NCI-H2196 treated with DMSO at 0.1 percent for 48 hours (cell line): ENCODE measurements at regions not wholly inside any gene's neighbourhood (a gene's known extent, or its start where the extent isn't known, plus 50 kb on each side); places are given as distances from the start of the nearest gene placed in this dataset.
"Not testable (repeated sequence)": the region's sequence is repeated elsewhere in the genome, so short reads cannot be mapped to it uniquely, and the experiment has no call there.

ENCODE experiments used
- DNase-seq: peaks from one replicate; lab custom pipeline; 2025; ENCODE audit not compliant: unreplicated experiment; lab: John Stamatoyannopoulos, UW

DNA sequence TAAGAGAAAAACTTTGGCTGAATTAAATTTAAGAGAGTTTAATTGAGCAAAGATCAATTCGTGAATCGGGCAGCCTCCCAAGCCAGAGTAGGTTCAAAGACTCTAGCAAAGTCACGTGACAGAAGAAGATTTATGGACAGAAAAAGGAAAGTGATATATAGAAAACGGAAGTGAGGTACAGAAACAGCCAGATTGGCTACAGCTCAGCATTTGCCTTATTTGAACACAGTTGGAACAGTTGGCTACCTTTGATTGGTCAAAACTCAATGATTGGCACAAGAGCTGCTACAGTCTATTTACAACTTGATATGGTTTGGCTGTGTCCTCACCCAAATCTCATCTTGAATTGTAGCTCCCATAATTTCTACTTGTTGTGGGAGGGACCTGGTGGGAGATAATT lies 102.6 kb downstream of the PLG start:
- no peak for DNase-seq

DNA sequence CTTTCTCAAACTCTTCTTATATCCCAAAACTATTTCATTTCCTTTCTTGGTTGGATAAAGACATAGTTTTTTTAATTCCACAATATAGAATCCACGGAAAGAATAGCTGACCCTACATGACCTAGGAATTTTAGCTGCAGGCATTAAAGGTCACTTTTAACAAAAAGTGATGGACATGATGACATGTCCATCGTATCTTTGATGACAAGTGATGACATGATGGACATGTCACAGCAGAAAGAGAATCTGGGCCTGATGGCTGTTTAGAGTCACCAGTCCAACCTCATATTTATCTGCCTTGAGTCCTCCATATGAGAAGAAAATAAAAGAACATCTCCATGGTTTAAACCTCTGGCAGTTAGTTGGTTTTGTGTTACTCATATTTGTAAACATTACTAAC lies 106.2 kb downstream of the PLG start:
- no peak for DNase-seq

DNA sequence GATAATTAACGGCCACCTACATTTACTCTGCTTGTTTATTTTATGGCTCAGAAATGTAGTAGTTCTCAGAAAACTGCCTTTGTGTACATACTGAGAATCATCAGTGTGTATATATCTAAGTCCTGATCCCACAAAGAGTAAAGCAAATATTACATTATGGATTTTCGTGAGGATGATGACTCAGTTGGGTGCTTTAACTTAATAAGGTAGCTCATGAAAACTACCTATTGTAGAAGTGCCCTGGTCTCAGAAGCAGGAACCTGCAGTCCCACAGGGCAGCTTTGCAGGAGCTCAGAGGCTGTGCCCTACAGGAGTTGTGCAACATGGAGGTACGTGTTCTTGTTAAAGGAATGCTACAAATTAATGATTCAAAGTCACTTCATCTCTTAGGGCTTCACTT lies 108.2 kb downstream of the PLG start:
- DNase-seq: no peak

DNA sequence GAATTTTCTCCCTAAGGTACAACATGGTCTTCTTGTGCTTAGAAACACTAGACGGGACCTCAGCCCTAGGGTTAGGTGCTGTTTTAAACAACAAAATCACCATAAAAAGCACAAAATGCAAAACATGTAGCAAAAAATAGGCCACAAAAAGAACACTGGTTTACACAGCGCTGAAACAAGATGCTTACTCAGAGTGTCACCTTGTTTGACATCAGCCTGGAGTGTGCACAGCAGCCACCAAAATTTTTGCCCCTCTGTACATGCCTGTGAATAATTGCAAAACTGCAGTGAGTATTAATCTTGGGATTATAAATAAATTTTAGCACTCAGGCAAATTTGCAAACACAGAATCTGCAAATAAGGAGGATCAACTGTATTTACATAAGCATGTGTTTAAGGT lies 110.1 kb downstream of the PLG start:
- DNase-seq: no peak

DNA sequence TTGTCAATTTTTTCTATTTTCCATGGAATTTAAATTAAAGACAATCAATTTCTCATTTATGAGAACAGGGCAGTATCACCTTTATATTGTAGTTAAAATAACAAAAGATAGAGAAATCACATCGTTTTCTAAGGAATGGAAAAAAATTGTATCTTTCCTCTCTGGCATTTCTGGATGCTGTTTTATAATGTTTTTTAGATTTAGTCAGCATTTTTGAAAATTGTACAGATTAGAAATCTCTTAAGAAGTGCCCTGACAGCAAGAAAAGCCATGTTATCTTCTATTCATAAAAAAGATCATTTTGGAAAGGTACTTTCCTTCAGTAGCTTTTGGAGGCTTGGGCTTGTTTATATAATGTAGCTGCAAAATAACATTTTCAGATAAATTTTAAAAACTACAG lies 116.9 kb downstream of the PLG start:
- no peak for DNase-seq

DNA sequence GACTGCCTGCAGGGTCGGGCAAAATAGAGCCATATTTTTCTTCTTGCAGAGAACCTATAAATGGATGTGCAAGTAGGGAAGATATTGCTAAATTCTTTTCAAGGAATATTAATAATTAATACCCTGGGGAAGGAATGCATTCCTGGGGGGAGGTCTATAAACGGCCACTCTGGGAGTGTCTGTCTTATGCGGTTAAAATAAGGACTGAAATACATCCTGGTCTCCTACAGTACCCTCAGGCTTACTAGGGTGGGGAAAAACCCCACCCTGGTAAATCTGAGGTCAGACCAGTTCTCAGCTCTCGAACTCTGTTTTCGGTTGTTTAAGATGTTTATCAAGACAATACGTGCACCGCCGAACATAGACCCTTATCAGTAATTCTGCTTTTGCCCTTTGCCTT lies 118.6 kb downstream of the PLG start:
- not testable (repeated sequence) for DNase-seq

DNA sequence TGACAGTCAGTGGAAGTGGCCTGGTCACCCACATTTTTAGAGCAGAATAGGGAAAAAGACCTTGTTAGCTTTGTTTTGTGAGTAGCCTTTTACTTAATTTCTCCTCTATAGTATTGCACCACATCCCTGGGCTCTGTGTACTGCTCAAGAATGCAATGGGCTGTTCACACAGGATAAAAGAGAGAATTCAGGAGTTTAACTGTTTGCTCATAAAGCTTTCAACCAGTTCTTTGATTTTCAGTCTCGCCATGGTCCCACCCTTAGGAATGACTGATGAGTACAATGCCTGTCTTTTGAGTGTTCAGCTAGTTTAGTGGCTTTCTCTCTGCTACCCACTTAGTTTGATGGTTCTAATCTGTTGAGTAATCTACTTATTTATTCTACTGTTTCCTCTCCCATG lies 129.7 kb downstream of the PLG start:
- no peak for DNase-seq

DNA sequence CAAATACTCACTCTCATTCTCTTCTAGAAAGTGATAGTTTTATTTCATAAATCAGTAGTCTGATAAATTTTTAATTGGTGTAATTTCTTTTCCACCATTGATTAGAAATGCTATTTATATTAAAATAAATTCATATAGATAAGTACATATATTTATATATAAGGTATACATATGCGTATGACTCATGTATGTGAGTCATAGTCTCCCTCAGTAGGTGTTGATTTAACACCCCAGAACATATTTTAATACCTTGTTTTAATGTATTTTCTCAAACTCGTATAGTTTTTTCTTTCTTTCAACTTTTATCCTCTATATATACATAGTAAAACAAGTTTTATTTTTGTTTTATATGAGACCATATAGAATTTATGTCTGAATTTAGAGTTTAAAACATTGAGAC lies 130.4 kb downstream of the PLG start:
- DNase-seq: no peak

DNA sequence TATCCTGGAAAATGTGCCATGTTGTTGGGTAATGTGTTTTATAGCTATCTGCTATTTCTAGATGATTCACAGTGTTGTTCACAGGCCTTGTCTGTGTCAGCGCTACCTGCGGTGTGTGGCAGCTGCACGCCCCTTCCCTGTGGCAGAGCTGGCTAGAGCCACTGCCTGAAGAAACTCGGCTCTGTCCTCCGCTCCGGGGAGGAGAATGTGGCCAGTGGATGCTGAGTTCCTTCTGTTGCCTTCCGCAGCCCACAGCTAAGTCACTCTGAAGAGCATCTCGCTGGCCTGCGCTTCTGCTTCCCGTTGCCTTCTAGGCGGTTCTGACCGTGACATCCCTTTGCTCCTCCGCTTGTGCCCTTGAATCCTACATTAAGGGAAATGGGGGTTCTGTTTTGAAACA lies 135.1 kb downstream of the PLG start:
- no peak for DNase-seq

DNA sequence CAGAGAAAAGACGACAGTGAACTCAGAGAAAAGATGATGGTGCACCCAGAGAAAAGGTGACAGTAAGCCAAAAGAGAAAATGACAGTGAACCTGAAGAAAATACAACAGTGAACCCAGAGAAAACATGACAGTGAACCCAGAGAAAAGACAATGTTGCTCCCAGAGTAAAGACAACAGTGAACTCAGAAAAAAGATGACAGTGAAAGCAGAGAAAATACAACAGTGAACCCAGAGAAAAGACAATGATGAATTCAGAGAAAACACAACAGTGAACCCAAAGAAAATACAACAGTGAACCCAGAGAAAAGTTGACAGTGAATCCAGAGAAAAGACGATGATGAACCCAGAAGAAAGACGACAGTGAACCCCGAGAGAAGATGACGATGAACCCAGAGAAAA lies 140.5 kb upstream of the MAP3K4 start:
- no peak for DNase-seq

DNA sequence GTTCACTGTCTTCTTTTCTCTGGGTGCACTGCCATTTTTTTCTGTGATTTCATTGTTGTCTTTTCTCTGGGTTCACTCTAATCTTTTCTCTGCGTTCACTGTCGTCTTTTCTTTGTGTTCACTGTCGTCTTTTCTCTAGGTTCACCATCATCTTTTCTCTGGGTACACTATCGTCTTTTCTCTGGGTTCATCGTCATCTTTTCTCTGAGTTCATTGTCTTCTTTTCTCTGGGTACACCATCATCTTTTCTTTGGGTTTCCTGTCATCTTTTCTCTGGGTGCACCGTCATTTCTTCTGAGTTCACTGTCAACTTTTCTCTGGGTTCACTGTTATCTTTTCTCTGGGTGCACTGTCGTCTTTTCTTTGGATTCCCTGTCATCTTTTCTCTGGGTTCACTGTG lies 137.6 kb upstream of the MAP3K4 start:
- DNase-seq: no peak

DNA sequence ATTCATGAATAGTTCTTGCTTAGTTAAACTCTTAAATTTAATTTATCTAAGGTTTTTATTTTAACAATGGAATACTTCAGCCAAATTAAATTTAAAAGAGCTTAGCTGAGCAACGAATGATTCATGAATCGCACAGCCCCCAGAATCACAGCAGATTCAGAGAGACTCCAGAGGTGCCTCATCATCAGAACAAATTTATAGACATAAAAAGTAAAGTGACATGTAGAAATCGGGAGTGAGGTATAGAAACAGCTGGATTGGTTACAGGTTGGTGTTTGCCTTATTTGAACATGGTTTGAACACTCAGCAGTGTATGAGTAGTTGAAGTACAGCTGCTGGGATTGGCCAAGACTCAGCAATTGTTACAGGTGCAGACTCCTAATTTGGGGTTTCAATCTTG lies 132.7 kb upstream of the MAP3K4 start:
- DNase-seq: no peak

DNA sequence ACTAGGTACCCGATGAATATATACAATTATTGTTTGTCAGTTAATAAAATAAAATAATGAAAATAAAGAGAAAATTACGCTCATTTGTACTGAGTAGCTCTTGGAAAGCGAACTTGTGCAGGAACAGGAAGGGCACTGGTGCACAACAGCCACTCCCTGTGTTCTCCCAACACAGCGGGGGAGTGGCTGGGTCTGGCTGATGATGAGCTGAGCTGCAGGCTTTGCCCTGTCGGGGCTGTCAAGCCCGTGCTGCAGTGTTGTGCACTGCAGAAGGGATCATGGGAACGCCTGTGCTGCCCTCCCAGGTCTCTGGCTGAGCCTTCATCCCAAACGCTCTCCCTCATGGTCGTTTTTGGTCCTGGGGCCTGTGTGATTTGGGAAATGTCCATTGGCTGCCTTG lies 131.7 kb upstream of the MAP3K4 start:
- no peak for DNase-seq

DNA sequence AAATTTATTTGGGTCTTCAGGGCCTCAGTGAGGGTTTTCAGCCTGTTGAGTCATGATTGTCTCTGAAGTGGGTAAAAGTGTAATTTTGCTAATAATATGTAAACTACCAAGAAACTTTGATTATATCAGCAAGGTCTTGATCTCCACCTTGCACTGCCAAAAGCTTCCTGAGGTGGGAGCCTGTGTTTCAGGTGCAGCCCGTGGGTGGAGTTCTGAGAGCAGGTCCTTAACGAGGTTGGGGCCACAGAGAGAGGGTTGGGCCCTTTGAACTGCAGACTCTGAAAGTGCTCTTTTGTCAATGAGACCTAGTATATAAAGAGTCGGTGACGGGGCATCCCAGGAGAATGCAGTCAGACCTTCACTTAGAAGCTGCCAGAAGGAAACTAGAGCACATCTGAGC lies 129.7 kb upstream of the MAP3K4 start:
- DNase-seq: no peak

DNA sequence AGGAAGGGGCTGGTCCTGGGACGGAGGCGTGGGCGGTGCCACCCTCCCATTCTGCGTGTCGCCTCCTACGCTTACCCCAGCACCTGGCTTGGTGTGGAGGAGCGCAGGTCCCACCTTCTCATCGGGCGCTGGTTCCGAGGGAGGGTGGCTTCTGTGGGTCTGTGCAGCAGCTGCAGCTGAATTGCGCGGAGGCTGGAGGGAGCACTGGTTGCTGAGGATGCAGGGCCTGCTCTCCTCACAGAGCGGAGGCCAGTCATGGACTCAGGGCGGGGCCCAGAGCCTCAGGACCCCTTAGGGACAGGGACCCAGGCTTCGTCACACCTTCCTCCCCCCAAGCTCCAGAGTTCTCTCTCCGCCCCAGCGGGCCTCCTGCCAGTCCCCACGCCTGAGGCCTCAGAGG lies 127.8 kb upstream of the MAP3K4 start:
- DNase-seq: no peak

DNA sequence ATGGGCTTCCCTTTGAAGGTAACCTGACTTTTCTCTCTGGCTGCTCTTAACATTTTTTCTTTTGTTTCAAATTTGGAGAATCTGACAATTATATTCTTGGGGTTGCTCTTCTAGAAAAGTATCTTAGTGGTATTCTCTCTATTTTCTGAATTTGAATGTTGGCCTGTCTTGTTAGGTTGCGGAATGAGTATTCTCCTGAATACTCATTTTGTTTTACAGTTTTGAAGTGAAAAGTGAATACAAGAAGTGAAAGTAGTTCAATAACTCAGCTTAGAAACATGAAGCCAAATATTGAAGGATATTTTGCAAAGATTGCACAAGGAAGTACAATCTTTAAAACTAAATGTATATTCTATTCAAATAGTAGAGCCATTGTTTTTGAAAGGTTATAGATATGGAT lies 120.2 kb upstream of the MAP3K4 start:
- no peak for DNase-seq

DNA sequence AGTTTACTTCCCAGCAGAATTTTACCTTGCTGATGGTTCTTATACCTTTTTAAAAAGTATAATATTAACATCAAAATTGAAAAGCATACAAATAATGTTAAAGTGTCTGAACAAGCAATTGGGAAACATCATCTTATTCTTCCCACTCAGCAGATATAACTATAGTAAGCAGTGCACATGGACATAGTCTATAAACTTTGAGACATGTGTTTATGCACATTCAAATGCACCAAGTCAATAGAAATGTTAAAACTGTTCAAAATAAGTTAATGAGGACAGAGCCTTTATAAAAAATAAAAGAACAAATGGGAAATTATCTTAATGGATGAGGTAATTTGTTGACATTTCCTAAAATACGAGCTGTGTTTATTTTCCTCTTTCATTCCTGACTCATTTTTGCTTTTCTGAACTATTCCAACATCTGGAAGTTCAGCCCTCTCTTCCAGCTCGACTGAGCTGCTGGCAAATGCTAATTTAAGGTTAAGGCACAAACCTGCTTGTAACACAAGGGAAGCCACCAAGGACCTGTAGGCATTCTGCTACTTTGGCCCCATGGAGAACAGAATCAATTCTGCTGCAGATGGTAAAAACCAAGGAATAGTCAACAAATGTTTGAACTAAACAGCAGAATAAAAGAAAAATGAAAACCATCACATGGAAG lies 110.3 kb upstream of the MAP3K4 start:
- no peak for DNase-seq

DNA sequence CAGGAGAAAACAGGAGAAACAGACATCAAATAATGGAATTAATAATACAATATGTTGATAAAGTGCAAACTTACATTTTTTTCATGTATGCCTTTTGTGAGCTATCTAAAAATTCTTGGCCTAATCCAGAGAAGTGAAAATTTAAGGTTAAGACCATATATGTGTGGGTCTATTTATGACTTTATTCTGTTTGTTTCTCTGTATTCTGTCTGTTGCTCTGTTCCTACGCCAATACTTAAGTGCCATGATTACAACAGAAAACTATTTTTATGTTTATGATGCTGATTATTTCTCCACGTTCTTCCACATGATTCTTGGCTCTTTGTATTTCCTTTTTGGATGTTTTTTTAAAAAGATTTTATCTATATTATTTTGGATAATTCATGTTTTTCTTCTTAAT lies 109.6 kb upstream of the MAP3K4 start:
- DNase-seq: no peak

DNA sequence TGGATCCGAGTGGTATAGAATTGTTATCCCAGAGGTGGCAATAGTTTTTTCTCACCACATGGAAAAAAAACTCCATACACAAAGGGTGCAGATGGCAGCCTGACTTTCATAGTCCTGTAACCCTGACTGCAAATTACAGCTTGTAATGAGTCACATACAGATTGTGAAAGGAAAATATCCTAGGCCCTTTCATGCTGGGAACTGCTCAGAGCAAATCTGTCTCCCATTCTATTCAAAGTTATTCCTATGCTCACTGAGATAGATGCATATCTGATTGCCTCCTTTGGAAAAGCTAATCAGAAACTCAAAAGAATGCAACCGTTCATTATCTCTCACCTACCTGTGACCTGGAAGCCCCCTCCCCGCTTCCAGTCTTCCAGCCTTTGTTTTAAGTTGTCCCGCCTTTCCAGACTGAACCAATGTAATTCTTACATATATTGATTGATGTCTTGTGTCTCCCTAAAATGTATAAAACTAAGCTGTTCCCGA lies 108.7 kb upstream of the MAP3K4 start:
- no peak for DNase-seq

DNA sequence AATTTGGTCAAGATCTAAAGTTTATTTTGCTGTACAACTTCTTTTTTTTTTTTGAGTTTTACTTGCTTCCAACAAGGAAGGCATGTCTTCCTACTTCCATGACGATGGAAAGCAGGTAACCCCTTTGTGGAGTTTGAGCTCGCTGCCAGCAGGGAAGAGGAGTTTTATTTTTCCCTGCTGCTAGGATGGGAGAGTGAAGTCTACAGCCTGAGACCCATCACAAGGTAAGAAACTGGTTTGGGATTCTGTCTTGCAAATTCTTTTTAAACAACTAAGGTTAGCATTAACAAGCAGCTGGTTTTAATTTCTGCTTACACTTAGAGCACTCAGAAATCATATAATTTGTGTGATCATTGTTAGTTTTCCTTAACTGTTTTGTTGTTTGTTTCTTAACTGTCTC lies 108.0 kb upstream of the MAP3K4 start:
- DNase-seq: no peak

DNA sequence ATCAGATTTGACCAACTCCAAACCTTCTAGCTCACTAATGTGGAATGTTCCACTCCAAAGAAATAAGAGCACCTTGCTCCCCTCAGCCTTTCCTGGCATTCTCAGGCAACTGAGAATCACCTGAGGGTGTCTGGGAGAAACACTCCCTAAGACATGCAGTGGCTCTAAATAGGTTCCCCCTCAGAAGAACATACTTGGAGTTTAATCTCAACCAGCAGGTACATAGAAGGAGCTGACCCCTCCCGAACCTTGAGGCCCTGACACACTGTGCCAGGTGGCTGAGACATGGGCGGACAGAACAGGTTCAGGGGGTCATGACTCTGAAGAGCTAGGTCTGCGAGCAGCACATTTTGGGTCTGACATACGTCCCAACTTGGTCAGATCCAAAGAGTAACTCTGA lies 107.6 kb upstream of the MAP3K4 start:
- DNase-seq: no peak

DNA sequence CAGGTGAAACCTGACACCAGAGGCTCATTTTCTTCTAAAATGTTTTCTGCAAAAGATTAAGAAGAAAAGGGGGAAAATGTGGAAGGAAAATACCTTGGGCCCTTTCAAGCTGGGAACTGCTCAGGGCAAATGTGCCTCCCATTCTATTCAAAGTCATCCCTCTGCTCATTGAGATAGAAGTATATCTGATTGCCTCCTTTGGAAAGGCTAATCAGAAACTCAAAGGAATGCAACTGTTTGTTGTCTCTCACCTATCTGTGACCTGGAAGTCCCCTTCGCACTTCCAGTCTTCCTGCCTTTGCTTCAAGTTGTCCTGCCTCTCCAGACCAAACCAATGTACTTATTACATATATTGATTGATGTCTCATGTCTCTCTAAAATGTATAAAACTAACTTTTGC lies 102.4 kb upstream of the MAP3K4 start:
- DNase-seq: not testable (repeated sequence)

DNA sequence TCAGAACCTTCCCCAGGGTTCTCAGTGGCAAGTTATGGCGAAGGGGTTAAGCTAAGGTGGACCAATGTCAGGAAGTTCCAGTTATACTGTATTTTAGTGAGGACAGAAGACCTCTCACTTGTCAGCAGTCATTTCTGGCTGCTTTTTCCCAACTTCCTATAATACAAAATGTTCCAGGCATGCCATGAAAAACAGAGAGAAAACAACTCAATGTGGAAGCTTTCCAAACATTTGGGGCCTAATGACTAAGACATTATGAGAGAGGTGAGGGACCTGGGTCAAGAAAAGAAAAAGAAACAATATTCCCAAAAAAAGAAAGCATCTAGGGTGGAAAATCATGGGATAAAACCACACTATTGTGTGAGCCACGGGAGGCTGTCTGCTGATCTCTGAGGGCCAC lies 99.9 kb upstream of the MAP3K4 start:
- no peak for DNase-seq

DNA sequence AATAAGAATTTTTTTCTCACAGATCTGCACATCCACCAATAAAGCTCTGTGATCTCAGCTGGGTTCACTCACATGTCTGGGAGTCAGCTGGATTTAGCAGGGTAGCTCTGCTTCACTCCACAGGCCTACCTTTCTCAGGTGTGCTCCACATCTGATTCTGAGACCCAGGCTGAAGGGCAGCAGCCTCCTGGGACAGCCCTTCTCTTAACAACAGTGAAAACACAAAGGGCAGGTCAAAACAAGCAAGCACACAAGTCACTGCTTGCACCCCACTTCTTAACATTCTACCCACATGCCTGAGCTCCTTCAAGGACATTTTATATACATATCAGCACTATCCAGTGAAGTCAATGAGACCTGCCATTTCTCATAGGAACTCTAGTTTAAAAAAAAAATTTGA lies 96.0 kb upstream of the MAP3K4 start:
- DNase-seq: no peak
